ENCODE measurements at regions not wholly inside any gene's neighbourhood (a gene's known extent, or its start where the extent isn't known, plus 50 kb on each side); places are given as distances from the start of the nearest gene placed in this dataset.

DNA sequence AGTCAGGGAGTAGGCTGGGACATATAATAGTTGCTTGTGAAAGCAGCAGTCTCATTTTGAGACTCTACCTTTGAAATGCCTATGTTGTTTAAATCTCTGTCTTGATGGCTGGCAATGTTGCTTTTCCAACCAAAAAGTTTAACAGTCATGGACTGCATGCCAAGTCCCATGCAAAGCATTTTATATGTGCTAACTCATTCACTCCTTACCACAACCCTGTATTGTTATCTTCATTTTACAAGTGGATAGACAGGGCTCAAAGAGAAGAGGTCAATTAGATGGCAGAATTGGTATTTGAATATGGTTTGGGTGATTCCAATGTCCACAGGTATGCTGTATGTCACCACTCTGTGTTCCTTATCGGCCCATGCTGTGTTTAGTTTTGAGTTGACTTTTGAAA is 331.4 kb upstream of the USP24 start:
- TF ChIP-seq, protein P1, sequence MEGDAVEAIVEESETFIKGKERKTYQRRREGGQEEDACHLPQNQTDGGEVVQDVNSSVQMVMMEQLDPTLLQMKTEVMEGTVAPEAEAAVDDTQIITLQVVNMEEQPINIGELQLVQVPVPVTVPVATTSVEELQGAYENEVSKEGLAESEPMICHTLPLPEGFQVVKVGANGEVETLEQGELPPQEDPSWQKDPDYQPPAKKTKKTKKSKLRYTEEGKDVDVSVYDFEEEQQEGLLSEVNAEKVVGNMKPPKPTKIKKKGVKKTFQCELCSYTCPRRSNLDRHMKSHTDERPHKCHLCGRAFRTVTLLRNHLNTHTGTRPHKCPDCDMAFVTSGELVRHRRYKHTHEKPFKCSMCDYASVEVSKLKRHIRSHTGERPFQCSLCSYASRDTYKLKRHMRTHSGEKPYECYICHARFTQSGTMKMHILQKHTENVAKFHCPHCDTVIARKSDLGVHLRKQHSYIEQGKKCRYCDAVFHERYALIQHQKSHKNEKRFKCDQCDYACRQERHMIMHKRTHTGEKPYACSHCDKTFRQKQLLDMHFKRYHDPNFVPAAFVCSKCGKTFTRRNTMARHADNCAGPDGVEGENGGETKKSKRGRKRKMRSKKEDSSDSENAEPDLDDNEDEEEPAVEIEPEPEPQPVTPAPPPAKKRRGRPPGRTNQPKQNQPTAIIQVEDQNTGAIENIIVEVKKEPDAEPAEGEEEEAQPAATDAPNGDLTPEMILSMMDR (IDR thresholded peaks at IDR 0.05): no peak
- TF ChIP-seq ZFX (IDR thresholded peaks at IDR 0.05; ENCODE audit: borderline replicate concordance): no peak

Data from 22Rv1 (cell line).